HCT116 (cell line): ENCODE measurements at regions not wholly inside any gene's neighbourhood (a gene's known extent, or its start where the extent isn't known, plus 50 kb on each side); places are given as distances from the start of the nearest gene placed in this dataset.

Source experiments
- ATAC-seq: fragments of 200-7000 bp; cut with Tn5 transposase; 2 replicates; pipeline ENCODE4 v1.9.1; 2020; ENCODE audit warnings: mild to moderate bottlenecking, moderate library complexity
- BruUV-seq: library from RNA; stranded (reverse); fragments of 400-500 nt; replicated peaks from 2 replicates; lab custom pipeline; 2021; lab: Mats Ljungman, UMichigan
- CTCF ChIA-PET: fragments of 300-600 bp; sonication (Branson Sonifier 250); formaldehyde crosslinking; loops from one replicate; lab custom pipeline; 2021; ENCODE audit warnings: antibody characterized with exemption; lab: Charles Lee
- POLR2A ChIA-PET: fragments of 300-600, 350-600 bp; sonication (Branson Sonifier 250); formaldehyde crosslinking; loops from one replicate; lab custom pipeline; 2021; ENCODE audit warnings: antibody characterized with exemption; lab: Charles Lee
- RAD21 ChIA-PET, 2 experiments: fragments of 300-600 bp; sonication (Branson Sonifier 250); formaldehyde crosslinking; loops; one replicate each; lab custom pipeline; 2023; ENCODE audit warnings: low total read pairs in 2 of 2; ENCODE audit not compliant: uncharacterized antibody in 2 of 2, unreplicated experiment in 2 of 2, low non-redundant PET in 1 of 2; lab: Charles Lee
- DNase-seq: peaks from one replicate; pipeline ENCODE4 v3.0.0-alpha.2; 2010; ENCODE audit warnings: low read depth, low spot score
- H2AFZ ChIP-seq: fragments of 200-600 bp; shearing (Covaris generic), sonication (generic); 2 replicates; pipeline ENCODE4 v1.6.1; 2017; ENCODE audit warnings: low read depth, mixed run types, mixed read lengths, antibody characterized with exemption, low read length; ENCODE audit not compliant: poor library complexity, severe bottlenecking
- H3K27ac ChIP-seq: 2 replicates; pipeline ENCODE4 v1.5.1; 2012; ENCODE audit warnings: low read depth, low read length
- H3K27me3 ChIP-seq: fragments of 200-600 bp; sonication (generic); 2 replicates; pipeline ENCODE4 v1.6.1; 2016; ENCODE audit warnings: mixed run types, low read length, mixed read lengths; ENCODE audit not compliant: insufficient read depth
- H3K36me3 ChIP-seq, 2 experiments: fragments of 200-500 bp in 1 of 2; fragments of 200-600 bp in 1 of 2; sonication (Bioruptor generic) in 1 of 2; sonication (generic) in 1 of 2; 2 replicates each; pipeline versions ENCODE4 v1.5.1 to v1.6.1; 2014 to 2016; ENCODE audit warnings: low read length in 2 of 2, inconsistent platforms in 1 of 2, mixed read lengths in 1 of 2, mixed run types in 1 of 2; ENCODE audit not compliant: insufficient read depth in 2 of 2, control insufficient read depth in 1 of 2
- H3K4me1 ChIP-seq, 2 experiments: fragments of 200-600 bp in 1 of 2; sonication (generic) in 1 of 2; 2 replicates each; pipeline versions ENCODE4 v1.5.1 to v1.6.1; 2012 to 2017; ENCODE audit warnings: low read length in 2 of 2, inconsistent platforms in 1 of 2, mild to moderate bottlenecking in 1 of 2, mixed read lengths in 1 of 2, mixed run types in 1 of 2, moderate library complexity in 1 of 2; ENCODE audit not compliant: insufficient read depth in 2 of 2, control insufficient read depth in 1 of 2
- H3K4me2 ChIP-seq: fragments of 200-600 bp; sonication (generic); 2 replicates; pipeline ENCODE4 v1.6.1; 2017; ENCODE audit warnings: mixed run types, low read length, mixed read lengths
- H3K4me3 ChIP-seq, 2 experiments: fragments of 200-600 bp in 1 of 2; sonication (generic) in 1 of 2; replicated peaks in 1 of 2; 2 replicates each; pipeline ENCODE4 v1.5.1; 2011 to 2016; ENCODE audit warnings: low read length in 2 of 2, control low read depth in 1 of 2, low read depth in 1 of 2, mild to moderate bottlenecking in 1 of 2, mixed read lengths in 1 of 2, mixed run types in 1 of 2
- H3K79me2 ChIP-seq: fragments of 200-600 bp; sonication (generic); 2 replicates; pipeline ENCODE4 v1.6.1; 2017; ENCODE audit warnings: mild to moderate bottlenecking, mixed run types, low read length, moderate library complexity, mixed read lengths; ENCODE audit not compliant: insufficient read depth
- H3K9ac ChIP-seq: fragments of 200-600 bp; sonication (generic); 2 replicates; pipeline ENCODE4 v1.6.1; 2016; ENCODE audit warnings: low read length, mixed read lengths
- H3K9me2 ChIP-seq: fragments of 200-600 bp; sonication (generic), shearing (Covaris generic); 2 replicates; pipeline ENCODE4 v1.6.1; 2017; ENCODE audit warnings: mixed run types, mild to moderate bottlenecking, moderate library complexity; ENCODE audit not compliant: insufficient read depth
- H3K9me3 ChIP-seq, 2 experiments: fragments of 200-500 bp in 1 of 2; fragments of 200-600 bp in 1 of 2; sonication (Bioruptor generic) in 1 of 2; sonication (generic) in 1 of 2; 2 replicates each; pipeline ENCODE4 v1.6.1; 2014 to 2017; ENCODE audit warnings: low read length in 2 of 2, mixed read lengths in 2 of 2, inconsistent platforms in 1 of 2, low read depth in 1 of 2, mild to moderate bottlenecking in 1 of 2, mixed run types in 1 of 2, moderate library complexity in 1 of 2; ENCODE audit not compliant: control insufficient read depth in 1 of 2, insufficient read depth in 1 of 2
- H4K20me1 ChIP-seq: fragments of 200-600 bp; sonication (generic), shearing (Covaris generic); 2 replicates; pipeline ENCODE4 v1.6.1; 2017; ENCODE audit warnings: mixed run types, mild to moderate bottlenecking, moderate library complexity; ENCODE audit not compliant: insufficient read depth
- ELF1 ChIP-seq: IDR thresholded peaks from 2 replicates; pipeline ENCODE4 v1.6.1; 2012; ENCODE audit warnings: low read depth, borderline replicate concordance
- EZH2 ChIP-seq: fragments of 200-600 bp; sonication (generic); IDR thresholded peaks from 2 replicates; pipeline ENCODE4 v1.6.1; 2017; ENCODE audit warnings: antibody characterized with exemption, mixed run types
- EZH2phosphoT487 ChIP-seq: fragments of 200-600 bp; IDR thresholded peaks from 2 replicates; pipeline ENCODE4 v1.6.1; 2018; ENCODE audit warnings: antibody characterized with exemption, borderline replicate concordance
- POLR2AphosphoS5 ChIP-seq: IDR thresholded peaks from 2 replicates; pipeline ENCODE4 v1.6.1; 2011; ENCODE audit warnings: mild to moderate bottlenecking, low read depth, low read length, moderate library complexity
- SP1 ChIP-seq: IDR thresholded peaks from 2 replicates; pipeline ENCODE4 v1.6.1; 2012; ENCODE audit warnings: low read depth
- SRF ChIP-seq: IDR thresholded peaks from 2 replicates; pipeline ENCODE4 v1.6.1; 2012; ENCODE audit warnings: low read depth
- TCF7L2 ChIP-seq: IDR thresholded peaks from 2 replicates; pipeline ENCODE4 v1.7.0; 2011; ENCODE audit warnings: borderline replicate concordance, inconsistent platforms; ENCODE audit not compliant: insufficient read depth, insufficient read length; ENCODE audit errors: extremely low read depth
- intact Hi-C: fragments of 100-400 bp; cut with micrococcal nuclease; formaldehyde crosslinking; loops from 2 replicates; pipeline ENCODE4 v1.10.0; 2022
- TF ChIP-seq, protein P1 (sequence below): IDR thresholded peaks from 2 replicates; pipeline ENCODE4 v1.6.1; 2012; ENCODE audit warnings: low read depth
- TF ChIP-seq, protein P2 (sequence below): IDR thresholded peaks from 2 replicates; pipeline ENCODE4 v1.6.1; 2011; ENCODE audit warnings: mild to moderate bottlenecking, low read length, moderate library complexity; ENCODE audit not compliant: insufficient replicate concordance; ENCODE audit errors: extremely low read depth

DNA sequence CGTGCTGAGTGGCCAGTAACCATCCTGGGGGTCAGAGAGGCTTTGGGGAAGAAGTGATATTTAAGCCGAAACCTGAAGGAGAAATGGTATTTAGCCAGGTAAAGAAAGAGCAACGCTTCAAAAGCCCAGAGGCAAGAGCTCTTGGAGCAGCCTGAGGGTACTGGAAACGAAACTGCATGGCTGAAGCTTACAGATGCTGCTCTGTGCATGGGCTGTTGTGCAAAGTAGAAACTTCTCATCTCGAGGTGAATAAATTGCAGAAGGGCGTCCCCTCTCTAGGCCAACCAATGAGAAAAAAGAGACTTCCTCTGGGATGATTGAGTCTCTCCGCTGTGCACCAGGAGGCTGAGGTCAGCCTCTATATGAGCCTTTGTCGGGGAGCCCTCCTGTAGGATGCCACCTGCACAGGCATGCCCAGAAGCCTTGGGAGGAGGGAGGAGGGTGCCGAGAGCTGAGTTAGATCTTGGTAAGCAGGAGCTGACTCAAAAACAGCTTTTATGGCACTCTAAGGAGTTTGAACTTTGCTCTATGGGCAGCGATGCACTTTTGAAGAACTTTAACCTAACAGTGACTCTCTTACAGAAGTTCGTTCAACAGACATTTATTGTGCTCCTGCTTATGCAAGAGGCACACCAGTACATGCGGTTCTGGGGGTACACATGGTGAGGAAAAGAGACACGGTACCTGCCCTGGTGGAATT, 61.6 kb upstream of the EDN1 start (continued):
- no peak for TF ChIP-seq EZH2phosphoT487
- no peak for TF ChIP-seq ELF1

DNA sequence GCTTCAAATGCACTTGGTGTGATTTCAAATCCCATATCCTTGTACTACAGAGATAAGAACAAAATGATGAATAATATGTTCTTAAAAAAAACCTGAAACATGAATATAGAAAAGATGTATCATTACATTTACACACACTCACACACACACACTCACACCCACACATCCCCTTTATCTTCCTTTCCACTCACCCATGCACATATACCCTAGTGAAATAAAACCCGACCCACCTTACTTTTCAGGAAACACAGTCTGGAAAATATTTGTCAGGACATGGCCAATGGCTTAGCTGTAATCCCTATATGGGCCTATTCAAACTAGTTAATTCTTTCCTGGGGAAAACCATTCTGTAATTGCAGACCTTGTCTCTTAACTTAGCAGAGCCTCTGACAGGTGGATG, 60.8 kb upstream of the EDN1 start:
- H3K4me2 ChIP-seq, result no peak overlapping the region
- intact Hi-C loops, result no loop called here

More for the DNA sequence above, 60.8 kb upstream of the EDN1 start:
- ChIA-PET CTCF (no interaction called here), POLR2A (no interaction called here), RAD21 (no interaction called here)
- no TSS peak for BruUV-seq
- Histone ChIP-seq H3K4me1 (no peaks in the 10 kb centered on the region), H3K9me3 (no peaks in the 10 kb centered on the region), H3K4me3 (no peak overlapping the region), H3K79me2 (no peaks in the 10 kb centered on the region), H3K27ac (no peak overlapping the region), H4K20me1 (no peaks in the 10 kb centered on the region), H3K36me3 (no peaks in the 10 kb centered on the region), H3K9me2 (no peaks in the 10 kb centered on the region), H3K9ac (no peak overlapping the region), H2AFZ (no peak overlapping the region), H3K27me3 (peaks cover 4% of the 10 kb centered on the region; the same call in 1 of the 2 replicates)
- TF ChIP-seq SRF (no peak), TCF7L2 (no peak), SP1 (no peak), EZH2 (no peak), EZH2phosphoT487 (no peak), POLR2AphosphoS5 (no peak)
- TF ChIP-seq, protein P1, sequence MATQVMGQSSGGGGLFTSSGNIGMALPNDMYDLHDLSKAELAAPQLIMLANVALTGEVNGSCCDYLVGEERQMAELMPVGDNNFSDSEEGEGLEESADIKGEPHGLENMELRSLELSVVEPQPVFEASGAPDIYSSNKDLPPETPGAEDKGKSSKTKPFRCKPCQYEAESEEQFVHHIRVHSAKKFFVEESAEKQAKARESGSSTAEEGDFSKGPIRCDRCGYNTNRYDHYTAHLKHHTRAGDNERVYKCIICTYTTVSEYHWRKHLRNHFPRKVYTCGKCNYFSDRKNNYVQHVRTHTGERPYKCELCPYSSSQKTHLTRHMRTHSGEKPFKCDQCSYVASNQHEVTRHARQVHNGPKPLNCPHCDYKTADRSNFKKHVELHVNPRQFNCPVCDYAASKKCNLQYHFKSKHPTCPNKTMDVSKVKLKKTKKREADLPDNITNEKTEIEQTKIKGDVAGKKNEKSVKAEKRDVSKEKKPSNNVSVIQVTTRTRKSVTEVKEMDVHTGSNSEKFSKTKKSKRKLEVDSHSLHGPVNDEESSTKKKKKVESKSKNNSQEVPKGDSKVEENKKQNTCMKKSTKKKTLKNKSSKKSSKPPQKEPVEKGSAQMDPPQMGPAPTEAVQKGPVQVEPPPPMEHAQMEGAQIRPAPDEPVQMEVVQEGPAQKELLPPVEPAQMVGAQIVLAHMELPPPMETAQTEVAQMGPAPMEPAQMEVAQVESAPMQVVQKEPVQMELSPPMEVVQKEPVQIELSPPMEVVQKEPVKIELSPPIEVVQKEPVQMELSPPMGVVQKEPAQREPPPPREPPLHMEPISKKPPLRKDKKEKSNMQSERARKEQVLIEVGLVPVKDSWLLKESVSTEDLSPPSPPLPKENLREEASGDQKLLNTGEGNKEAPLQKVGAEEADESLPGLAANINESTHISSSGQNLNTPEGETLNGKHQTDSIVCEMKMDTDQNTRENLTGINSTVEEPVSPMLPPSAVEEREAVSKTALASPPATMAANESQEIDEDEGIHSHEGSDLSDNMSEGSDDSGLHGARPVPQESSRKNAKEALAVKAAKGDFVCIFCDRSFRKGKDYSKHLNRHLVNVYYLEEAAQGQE, result no peak
- TF ChIP-seq, protein P2, sequence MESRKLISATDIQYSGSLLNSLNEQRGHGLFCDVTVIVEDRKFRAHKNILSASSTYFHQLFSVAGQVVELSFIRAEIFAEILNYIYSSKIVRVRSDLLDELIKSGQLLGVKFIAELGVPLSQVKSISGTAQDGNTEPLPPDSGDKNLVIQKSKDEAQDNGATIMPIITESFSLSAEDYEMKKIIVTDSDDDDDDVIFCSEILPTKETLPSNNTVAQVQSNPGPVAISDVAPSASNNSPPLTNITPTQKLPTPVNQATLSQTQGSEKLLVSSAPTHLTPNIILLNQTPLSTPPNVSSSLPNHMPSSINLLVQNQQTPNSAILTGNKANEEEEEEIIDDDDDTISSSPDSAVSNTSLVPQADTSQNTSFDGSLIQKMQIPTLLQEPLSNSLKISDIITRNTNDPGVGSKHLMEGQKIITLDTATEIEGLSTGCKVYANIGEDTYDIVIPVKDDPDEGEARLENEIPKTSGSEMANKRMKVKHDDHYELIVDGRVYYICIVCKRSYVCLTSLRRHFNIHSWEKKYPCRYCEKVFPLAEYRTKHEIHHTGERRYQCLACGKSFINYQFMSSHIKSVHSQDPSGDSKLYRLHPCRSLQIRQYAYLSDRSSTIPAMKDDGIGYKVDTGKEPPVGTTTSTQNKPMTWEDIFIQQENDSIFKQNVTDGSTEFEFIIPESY, result no peak
- no peak for ATAC-seq
- no peak for DNase-seq
